ENCODE measurements at regions not wholly inside any gene's neighbourhood (a gene's known extent, or its start where the extent isn't known, plus 50 kb on each side); places are given as distances from the start of the nearest gene placed in this dataset.

DNA sequence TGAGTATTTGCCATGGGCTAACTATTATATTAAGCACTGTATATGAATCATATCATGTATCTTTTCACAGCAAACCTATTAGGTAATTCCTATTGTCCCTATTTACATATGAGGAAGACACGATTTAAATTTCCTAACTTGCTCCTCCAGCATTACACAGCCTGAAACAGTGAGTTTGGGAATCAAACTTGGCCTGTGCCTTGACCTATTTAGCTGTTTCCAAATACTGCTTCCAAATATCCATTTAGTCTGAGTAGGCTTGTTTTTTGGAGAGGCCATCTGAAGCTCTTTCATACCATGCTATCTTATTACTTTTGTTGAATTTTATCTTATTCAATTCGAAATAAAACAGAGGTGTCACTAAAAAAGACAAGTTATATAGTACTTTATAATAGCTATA lies 447.3 kb upstream of the MPDZ start (continued):
- TF ChIP-seq ZBTB40 (IDR thresholded peaks at IDR 0.05; ENCODE audit: borderline replicate concordance) (no peak), SP1 (IDR thresholded peaks at IDR 0.05; ENCODE audit: low read depth, low read length) (no peak), HDAC6 (IDR thresholded peaks at IDR 0.05; ENCODE audit: unreplicated experiment) (no peak), NFYA (IDR thresholded peaks at IDR 0.05; ENCODE audit: borderline replicate concordance, low read depth, low read length) (no peak), FOXM1 (IDR thresholded peaks at IDR 0.05; ENCODE audit: low read depth, low read length) (no peak), KAT2A (conservative IDR thresholded peaks at IDR 0.05; ENCODE audit: control insufficient read depth, low read depth, low read length) (no peak), ATF7 (IDR thresholded peaks at IDR 0.05; ENCODE audit: low read depth) (no peak), CHD4 (IDR thresholded peaks at IDR 0.05) (no peak), BCL3 (IDR thresholded peaks at IDR 0.05; ENCODE audit: borderline replicate concordance, insufficient read depth, low read depth, low read length, poor library complexity, severe bottlenecking) (no peak)
- TF ChIP-seq, protein P1, sequence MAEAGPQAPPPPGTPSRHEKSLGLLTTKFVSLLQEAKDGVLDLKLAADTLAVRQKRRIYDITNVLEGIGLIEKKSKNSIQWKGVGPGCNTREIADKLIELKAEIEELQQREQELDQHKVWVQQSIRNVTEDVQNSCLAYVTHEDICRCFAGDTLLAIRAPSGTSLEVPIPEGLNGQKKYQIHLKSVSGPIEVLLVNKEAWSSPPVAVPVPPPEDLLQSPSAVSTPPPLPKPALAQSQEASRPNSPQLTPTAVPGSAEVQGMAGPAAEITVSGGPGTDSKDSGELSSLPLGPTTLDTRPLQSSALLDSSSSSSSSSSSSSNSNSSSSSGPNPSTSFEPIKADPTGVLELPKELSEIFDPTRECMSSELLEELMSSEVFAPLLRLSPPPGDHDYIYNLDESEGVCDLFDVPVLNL (IDR thresholded peaks at IDR 0.05; ENCODE audit: low read depth, low read length), result no peak
